ENCODE measurements at regions not wholly inside any gene's neighbourhood (a gene's known extent, or its start where the extent isn't known, plus 50 kb on each side); places are given as distances from the start of the nearest gene placed in this dataset.
"Not testable (repeated sequence)": the region's sequence is repeated elsewhere in the genome, so short reads cannot be mapped to it uniquely, and the experiment has no call there.

DNA sequence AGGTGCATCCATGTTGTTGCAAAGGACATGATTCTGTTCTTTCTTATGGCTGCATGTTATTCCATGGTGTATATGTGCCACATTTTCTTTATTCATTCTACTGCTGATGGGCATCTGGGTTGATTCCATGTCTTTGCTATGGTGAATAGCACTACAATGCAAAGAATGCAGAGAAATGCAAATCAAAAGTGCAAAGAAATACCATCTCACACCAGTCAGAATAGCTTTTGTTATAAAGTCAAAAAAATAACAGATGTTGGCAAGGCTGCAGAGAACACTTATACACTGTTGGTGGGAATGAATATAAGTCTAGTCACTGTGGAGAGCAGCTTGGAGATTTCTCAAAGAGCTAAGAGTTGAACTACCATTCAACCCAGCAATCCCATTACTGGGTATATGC is 99.2 kb downstream of the DHRS2 start:
- Histone ChIP-seq H3K27ac (ENCODE audit: low read depth in 1 of 2, low read length in 2 of 2) (no peak overlapping the region), H3K9me3 (ENCODE audit: control insufficient read depth in 1 of 2, insufficient read depth in 1 of 2, low read length in 2 of 2) (peaks cover 0 to 10% of the 10 kb centered on the region in 2 experiments), H3K4me3 (ENCODE audit: low read length) (no peak overlapping the region), H3K36me3 (ENCODE audit: insufficient read depth, low read length) (no peaks in the 10 kb centered on the region), H3K27me3 (ENCODE audit: control insufficient read depth in 1 of 2, insufficient read depth in 2 of 2, low read length in 2 of 2) (peaks cover 6% of the 10 kb centered on the region in 2 experiments), H3K4me1 (ENCODE audit: insufficient read depth, low read length) (no peaks in the 10 kb centered on the region)
- Mint-ChIP-seq H3K27me3 (peaks cover 21% of the 10 kb centered on the region), H3K9me3 (peaks cover 12% of the 10 kb centered on the region), H3K4me3 (no peak overlapping the region), H3K27ac (no peak overlapping the region), H3K4me1 (ENCODE audit: low read depth) (no peaks in the 10 kb centered on the region), H3K36me3 (ENCODE audit: low read depth) (no peaks in the 10 kb centered on the region)
- ChIA-PET CTCF (no interaction called here), POLR2A (no interaction called here)
- ATAC-seq (ENCODE audit: poor library complexity) = no peak
- intact Hi-C loops (cut with DNase I, micrococcal nuclease) = no loop called here
- TF ChIP-seq, protein P1, sequence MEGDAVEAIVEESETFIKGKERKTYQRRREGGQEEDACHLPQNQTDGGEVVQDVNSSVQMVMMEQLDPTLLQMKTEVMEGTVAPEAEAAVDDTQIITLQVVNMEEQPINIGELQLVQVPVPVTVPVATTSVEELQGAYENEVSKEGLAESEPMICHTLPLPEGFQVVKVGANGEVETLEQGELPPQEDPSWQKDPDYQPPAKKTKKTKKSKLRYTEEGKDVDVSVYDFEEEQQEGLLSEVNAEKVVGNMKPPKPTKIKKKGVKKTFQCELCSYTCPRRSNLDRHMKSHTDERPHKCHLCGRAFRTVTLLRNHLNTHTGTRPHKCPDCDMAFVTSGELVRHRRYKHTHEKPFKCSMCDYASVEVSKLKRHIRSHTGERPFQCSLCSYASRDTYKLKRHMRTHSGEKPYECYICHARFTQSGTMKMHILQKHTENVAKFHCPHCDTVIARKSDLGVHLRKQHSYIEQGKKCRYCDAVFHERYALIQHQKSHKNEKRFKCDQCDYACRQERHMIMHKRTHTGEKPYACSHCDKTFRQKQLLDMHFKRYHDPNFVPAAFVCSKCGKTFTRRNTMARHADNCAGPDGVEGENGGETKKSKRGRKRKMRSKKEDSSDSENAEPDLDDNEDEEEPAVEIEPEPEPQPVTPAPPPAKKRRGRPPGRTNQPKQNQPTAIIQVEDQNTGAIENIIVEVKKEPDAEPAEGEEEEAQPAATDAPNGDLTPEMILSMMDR (IDR thresholded peaks at IDR 0.05) = no peak
- DNase-seq = no peak

GRCh38 chr14:23744368-23744767 is 108.2 kb downstream of the DHRS2 start:
- H3K27ac ChIP-seq (ENCODE audit: low read depth in 1 of 2, low read length in 2 of 2); H3K4me1 Mint-ChIP-seq (ENCODE audit: low read depth); intact Hi-C loops (cut with DNase I, micrococcal nuclease); H3K36me3 ChIP-seq (ENCODE audit: insufficient read depth, low read length); CTCF ChIA-PET; DNase-seq; POLR2A ChIA-PET; H3K9me3 ChIP-seq (ENCODE audit: control insufficient read depth in 1 of 2, insufficient read depth in 1 of 2, low read length in 2 of 2); H3K27me3 ChIP-seq (ENCODE audit: control insufficient read depth in 1 of 2, insufficient read depth in 2 of 2, low read length in 2 of 2); H3K27ac Mint-ChIP-seq; H3K36me3 Mint-ChIP-seq (ENCODE audit: low read depth); H3K4me3 Mint-ChIP-seq; H3K4me1 ChIP-seq (ENCODE audit: insufficient read depth, low read length); H3K9me3 Mint-ChIP-seq; H3K4me3 ChIP-seq (ENCODE audit: low read length); ATAC-seq (ENCODE audit: poor library complexity): not testable (repeated sequence)
- peaks cover 42% of the 10 kb centered on the region for H3K27me3 Mint-ChIP-seq

GRCh38 chr14:23750357-23750756 is 114.2 kb downstream of the DHRS2 start:
- CTCF ChIA-PET = no interaction called here
- TF ChIP-seq, protein P1 (IDR thresholded peaks at IDR 0.05) = no peak
- Mint-ChIP-seq H3K27ac (no peak overlapping the region), H3K4me3 (no peak overlapping the region), H3K9me3 (no peaks in the 10 kb centered on the region), H3K27me3 (peaks cover 46% of the 10 kb centered on the region), H3K36me3 (ENCODE audit: low read depth) (no peaks in the 10 kb centered on the region), H3K4me1 (ENCODE audit: low read depth) (no peaks in the 10 kb centered on the region)
- DNase-seq (no peak), ATAC-seq (ENCODE audit: poor library complexity) (no peak)
- Histone ChIP-seq H3K27me3 (ENCODE audit: control insufficient read depth in 1 of 2, insufficient read depth in 2 of 2, low read length in 2 of 2) (peaks cover 0 to 6% of the 10 kb centered on the region in 2 experiments), H3K4me3 (ENCODE audit: low read length) (no peak overlapping the region), H3K36me3 (ENCODE audit: insufficient read depth, low read length) (no peaks in the 10 kb centered on the region), H3K27ac (ENCODE audit: low read depth in 1 of 2, low read length in 2 of 2) (no peak overlapping the region), H3K4me1 (ENCODE audit: insufficient read depth, low read length) (no peaks in the 10 kb centered on the region), H3K9me3 (ENCODE audit: control insufficient read depth in 1 of 2, insufficient read depth in 1 of 2, low read length in 2 of 2) (no peaks in the 10 kb centered on the region)
- intact Hi-C loops (cut with DNase I, micrococcal nuclease) = no loop called here
- POLR2A ChIA-PET = interaction anchor here (1.3 kb wide), 1 partner anchor 33 kb away, joined by 3 read pairs; no protein-coding TSS in a partner anchor

- Mint-ChIP-seq H3K27me3 (peaks cover 49% of the 10 kb centered on the region), H3K36me3 (ENCODE audit: low read depth) (no peaks in the 10 kb centered on the region), H3K27ac (no peak overlapping the region)
Observed at GRCh38 chr14:23751616-23752015, 115.5 kb downstream of the DHRS2 start.

More at GRCh38 chr14:23751616-23752015, 115.5 kb downstream of the DHRS2 start:
- POLR2A ChIA-PET = no interaction called here
- no peaks in the 10 kb centered on the region for H3K4me1 ChIP-seq (ENCODE audit: insufficient read depth, low read length)
- DNase-seq (no peak), ATAC-seq (ENCODE audit: poor library complexity) (no peak)
- H3K27ac ChIP-seq (ENCODE audit: low read depth in 1 of 2, low read length in 2 of 2) = no peak overlapping the region
- H3K9me3 ChIP-seq (ENCODE audit: control insufficient read depth in 1 of 2, insufficient read depth in 1 of 2, low read length in 2 of 2) = no peaks in the 10 kb centered on the region
- no peaks in the 10 kb centered on the region for H3K4me1 Mint-ChIP-seq (ENCODE audit: low read depth)
- no peak overlapping the region for H3K4me3 Mint-ChIP-seq
- H3K9me3 Mint-ChIP-seq = no peaks in the 10 kb centered on the region
- no peak overlapping the region for H3K4me3 ChIP-seq (ENCODE audit: low read length)
- H3K36me3 ChIP-seq (ENCODE audit: insufficient read depth, low read length) = no peaks in the 10 kb centered on the region
- TF ChIP-seq, protein P1 (IDR thresholded peaks at IDR 0.05) = no peak
- CTCF ChIA-PET = no interaction called here
- intact Hi-C loops (cut with DNase I, micrococcal nuclease) = no loop called here
- peaks cover 0 to 6% of the 10 kb centered on the region in 2 experiments for H3K27me3 ChIP-seq (ENCODE audit: control insufficient read depth in 1 of 2, insufficient read depth in 2 of 2, low read length in 2 of 2)
